Epithelial cell of esophagus (primary cell): ENCODE measurements at regions not wholly inside any gene's neighbourhood (a gene's known extent, or its start where the extent isn't known, plus 50 kb on each side); places are given as distances from the start of the nearest gene placed in this dataset.
"Not testable (repeated sequence)": the region's sequence is repeated elsewhere in the genome, so short reads cannot be mapped to it uniquely, and the experiment has no call there.

Source experiments
- DNase-seq: peaks from one replicate; pipeline ENCODE4 v3.0.0; 2010; ENCODE audit warnings: low read depth
- H3K4me3 ChIP-seq: 2 replicates; pipeline ENCODE4 v1.5.1; 2011; ENCODE audit warnings: mild to moderate bottlenecking, low read length, control low read depth
- CTCF ChIP-seq: IDR thresholded peaks from 2 replicates; pipeline ENCODE4 v1.5.1; 2011; ENCODE audit warnings: low read depth, mild to moderate bottlenecking, low read length, control low read depth, inconsistent platforms; ENCODE audit not compliant: insufficient read depth; ENCODE audit errors: missing control alignments

DNA sequence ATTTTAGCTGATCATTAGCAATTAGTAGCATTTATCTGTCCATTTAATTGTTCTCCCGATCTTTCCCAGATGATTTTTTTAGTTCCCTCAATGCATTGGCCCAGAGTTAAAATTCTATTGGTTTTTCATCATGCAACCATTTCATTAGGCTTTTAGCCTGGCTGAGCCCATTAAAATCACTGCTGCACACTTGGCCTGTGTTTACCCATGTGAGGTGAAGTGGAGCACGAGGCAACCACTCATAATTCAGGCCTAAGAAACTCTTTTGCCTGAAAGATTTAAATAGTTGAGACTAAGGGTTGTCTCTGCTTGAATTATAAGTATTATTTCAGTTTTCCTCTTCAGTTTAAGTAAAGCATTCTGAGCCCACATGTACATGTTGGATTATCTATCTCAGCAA lies 889.0 kb upstream of the ADGRL4 start:
- no peak for DNase-seq
- TF ChIP-seq CTCF = no peak
- H3K4me3 ChIP-seq = no peak overlapping the region

DNA sequence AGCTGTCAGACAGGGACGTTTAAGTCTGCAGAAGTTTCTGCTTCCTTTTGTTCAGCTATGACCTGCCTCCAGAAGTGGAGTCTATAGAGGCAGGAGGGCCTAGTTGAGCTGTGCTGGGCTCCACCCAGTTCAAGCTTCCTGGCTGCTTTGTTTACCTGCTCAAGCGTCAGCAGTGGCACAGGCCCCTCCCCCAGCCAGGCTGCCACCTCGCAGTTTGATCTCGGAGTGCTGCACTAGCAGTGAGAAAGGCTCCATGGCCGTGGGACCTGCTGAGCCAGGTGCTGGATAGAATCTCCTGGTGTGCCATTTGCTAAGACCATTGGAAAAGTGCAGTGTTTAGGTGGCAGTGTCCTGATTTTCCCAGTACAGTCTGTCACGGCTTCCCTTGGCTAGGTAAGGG lies 887.6 kb upstream of the ADGRL4 start:
- not testable (repeated sequence) for DNase-seq, H3K4me3 ChIP-seq

DNA sequence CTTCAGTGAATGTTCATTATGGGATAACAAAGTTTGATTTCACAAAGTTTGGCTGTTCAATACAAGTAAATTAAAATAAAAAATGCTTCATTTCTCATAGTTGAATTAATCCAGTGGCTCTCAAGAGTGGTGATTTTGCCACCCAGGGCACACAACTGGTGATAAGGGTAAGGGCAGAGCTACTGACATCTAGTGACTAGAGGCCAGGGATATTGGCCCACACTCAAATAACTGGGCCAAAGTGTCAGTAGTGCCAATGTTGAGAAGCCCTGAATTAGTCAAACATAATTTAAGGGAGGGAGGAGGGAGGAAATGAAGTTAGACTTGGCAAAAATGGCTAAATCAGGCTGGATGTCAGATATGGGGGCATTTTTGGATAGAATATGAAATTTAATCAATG lies 880.5 kb upstream of the ADGRL4 start:
- no peak overlapping the region for H3K4me3 ChIP-seq
- no peak for TF ChIP-seq CTCF
- no peak for DNase-seq

- peak; percentile 50 for DNase-seq
- no peak overlapping the region for H3K4me3 ChIP-seq
- no peak for TF ChIP-seq CTCF
Observed at GRCh38 chr1:79885101-79885500, 878.6 kb upstream of the ADGRL4 start.

GRCh38 chr1:79877086-79877485 lies 870.6 kb upstream of the ADGRL4 start:
- no peak for TF ChIP-seq CTCF
- no peak for DNase-seq
- H3K4me3 ChIP-seq = no peak overlapping the region

GRCh38 chr1:79875187-79875586 lies 868.7 kb upstream of the ADGRL4 start:
- H3K4me3 ChIP-seq = no peak overlapping the region
- no peak for DNase-seq
- no peak for TF ChIP-seq CTCF

- no peak for DNase-seq
- peak; percentile 43 for TF ChIP-seq CTCF
- H3K4me3 ChIP-seq = no peak overlapping the region
Observed at GRCh38 chr1:79874289-79874688, 867.8 kb upstream of the ADGRL4 start.
